HG02885 (cell line): ENCODE measurements at regions not wholly inside any gene's neighbourhood (a gene's known extent, or its start where the extent isn't known, plus 50 kb on each side); places are given as distances from the start of the nearest gene placed in this dataset.
"Not testable (repeated sequence)": the region's sequence is repeated elsewhere in the genome, so short reads cannot be mapped to it uniquely, and the experiment has no call there.

Experiments used
- ATAC-seq: cut with Tn5 transposase; IDR thresholded peaks from one replicate; pipeline ENCODE4 v1.9.1; 2021; ENCODE audit warnings: mild to moderate bottlenecking; ENCODE audit not compliant: unreplicated experiment, poor library complexity

GRCh38 chrX:6990552-6991193 is 156.8 kb upstream of the STS start:
- no peak for ATAC-seq

DNA sequence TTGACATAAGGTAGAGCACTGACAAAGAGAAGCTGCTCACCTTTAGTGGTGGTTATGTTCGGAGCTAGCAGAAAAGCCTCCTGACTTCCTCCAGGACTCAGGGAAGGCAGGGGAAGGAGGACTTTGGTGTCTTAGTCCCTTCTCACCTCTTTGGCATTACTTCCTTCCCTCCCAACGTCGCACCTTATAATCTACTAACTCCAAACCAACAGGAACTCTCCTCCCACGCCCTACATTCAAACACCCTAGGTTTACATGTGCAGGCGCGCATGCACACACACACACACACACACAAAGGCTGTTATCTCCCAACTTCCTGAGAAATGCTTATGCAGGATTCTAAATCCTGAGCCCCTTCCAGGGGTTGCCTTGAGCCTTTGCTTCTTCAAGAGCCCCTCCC is 157.7 kb upstream of the STS start:
- no peak for ATAC-seq

- not testable (repeated sequence) for ATAC-seq
Observed at GRCh38 chrX:6988694-6989093, 158.8 kb upstream of the STS start.

DNA sequence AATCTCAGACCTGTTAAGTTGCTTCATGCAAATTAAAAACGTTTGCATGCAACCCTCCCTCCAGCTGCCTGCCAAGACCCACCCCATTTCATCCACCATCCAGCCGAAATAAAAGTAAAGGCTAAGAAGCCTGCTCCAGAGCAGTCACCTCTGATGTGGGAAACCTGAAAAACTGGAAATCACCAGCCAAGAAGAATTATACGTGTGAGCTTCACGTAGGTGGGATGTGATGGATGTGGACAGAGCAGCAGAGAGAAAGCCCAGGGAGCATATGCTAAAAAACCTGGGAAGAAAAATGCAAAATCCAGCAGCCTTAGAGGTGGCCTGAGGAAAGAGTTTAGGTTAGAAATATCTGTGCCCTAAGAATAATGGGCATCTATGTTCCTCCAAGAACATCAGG is 160.6 kb upstream of the STS start:
- no peak for ATAC-seq

GRCh38 chrX:6985537-6985936 is 162.0 kb upstream of the STS start:
- no peak for ATAC-seq

DNA sequence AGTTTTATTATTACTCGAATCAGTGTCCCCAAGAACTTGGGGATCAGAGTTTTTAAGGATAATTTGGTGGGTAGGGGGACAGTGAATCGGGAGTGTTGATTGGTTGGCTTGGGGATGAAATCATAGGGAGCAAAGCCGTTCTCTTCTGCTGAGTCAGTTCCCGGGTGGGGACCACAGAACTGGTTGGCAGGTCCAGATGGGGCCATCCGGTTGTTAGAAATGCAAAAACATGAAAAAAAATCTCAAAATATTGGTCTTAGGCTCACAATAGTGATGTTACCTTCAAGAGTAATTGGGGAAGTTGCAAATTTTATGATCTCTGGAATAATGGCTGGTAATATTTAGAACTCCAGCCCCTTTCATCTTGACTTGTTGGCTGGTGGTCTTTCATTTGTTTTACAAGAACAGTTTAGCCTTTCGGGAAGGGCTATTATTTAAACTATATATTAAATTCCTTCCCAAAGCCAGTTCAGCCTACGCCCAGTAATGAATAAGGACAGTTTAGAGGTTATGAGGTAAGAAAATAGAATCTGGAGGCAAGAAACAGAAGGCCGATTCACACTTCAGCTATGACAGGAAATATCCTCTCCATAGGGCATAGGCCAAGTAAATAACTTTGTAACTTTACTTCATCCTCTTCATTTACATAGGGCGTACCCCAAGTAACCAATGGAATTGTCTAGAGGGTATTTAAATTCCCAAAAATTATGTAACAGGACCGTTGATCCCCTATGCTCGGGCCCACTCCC is 164.1 kb upstream of the STS start:
- no peak for ATAC-seq

DNA sequence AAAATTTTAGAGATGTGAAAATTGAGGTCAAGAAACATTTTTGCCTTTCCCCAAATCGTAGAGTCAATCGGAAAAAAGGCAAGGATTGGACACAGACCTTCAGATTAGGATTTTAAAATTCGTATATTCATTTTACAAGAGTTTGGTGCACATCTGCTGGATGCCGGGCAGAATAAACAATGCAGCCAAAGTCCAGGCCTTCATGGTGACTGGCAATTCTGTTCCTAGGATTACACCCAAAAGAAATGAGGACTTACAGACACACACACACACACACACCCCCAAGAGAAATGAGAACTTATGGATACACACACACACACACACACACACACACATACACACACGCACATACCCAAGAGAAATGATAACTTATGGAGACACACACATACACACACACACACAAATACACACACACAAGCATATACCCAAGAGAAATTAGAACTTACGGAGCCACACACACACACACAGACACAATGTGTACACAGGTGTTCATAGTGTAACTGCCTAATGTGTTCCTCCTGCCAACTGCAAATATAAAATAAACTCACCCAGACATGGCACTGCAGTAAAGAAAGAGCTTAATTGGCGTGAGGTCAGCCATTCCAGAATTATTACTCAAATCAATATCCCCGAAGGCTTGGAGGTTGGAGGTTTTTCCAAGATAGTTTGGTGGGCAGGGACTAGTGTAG is 165.7 kb upstream of the STS start:
- ATAC-seq = no peak

DNA sequence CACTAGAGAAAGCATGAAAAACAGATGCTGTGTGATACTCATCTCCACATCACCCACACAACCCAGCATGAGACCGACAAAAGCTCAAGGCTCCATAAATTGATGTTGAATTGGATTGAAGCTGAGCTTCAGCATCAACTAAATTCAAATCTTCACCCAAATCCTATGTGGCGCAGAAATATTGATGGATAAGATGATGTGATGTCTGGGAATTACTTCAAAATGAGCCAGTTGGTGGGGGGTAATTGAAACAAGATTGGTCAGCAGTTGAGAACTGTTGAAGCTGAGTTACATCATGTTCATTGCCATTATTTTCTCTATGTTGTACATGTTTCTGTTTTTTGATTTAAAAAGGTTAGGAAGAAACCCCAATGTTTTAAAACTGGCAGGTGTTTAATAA is 166.5 kb upstream of the STS start:
- no peak for ATAC-seq

DNA sequence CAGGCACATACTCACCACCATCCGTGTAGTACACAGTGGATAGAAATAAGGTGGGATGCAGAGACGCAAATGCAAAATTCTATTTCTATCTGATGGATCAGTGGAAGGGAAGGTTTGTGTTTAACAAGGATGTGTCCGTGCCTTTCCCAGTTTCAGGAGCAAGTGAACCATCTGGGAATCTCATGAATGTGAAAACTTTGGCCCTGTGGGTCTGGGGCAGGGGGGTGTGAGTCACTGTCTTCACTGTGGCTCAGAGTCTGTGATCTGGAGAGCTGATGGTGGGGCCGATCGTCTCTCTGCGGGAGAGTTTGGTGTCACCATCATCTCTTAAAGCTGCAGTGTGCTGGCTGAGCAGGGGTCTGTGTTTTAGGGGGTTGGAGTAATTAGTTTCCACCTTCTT is 179.3 kb upstream of the STS start:
- no peak for ATAC-seq

DNA sequence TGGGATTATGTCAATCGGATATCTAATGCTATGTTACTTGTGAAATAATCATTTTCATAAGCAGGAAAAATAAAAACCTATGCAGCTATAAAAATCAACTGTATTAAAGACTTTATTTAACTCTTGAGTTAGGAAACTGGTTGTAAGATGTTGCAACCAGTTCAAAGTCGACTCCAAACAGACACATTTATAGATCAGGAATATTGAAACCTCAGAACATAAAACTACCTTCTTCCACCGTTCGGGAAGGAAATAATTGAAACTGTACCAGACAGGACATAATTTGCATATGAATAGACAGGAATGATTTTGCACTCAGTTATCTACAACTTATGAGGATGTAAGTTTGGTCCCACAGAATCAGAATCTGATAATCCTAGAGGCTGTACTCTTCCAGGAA is 181.8 kb upstream of the STS start:
- ATAC-seq = no peak

- ATAC-seq = no peak
Observed at GRCh38 chrX:6962006-6962355, 185.5 kb upstream of the STS start.

DNA sequence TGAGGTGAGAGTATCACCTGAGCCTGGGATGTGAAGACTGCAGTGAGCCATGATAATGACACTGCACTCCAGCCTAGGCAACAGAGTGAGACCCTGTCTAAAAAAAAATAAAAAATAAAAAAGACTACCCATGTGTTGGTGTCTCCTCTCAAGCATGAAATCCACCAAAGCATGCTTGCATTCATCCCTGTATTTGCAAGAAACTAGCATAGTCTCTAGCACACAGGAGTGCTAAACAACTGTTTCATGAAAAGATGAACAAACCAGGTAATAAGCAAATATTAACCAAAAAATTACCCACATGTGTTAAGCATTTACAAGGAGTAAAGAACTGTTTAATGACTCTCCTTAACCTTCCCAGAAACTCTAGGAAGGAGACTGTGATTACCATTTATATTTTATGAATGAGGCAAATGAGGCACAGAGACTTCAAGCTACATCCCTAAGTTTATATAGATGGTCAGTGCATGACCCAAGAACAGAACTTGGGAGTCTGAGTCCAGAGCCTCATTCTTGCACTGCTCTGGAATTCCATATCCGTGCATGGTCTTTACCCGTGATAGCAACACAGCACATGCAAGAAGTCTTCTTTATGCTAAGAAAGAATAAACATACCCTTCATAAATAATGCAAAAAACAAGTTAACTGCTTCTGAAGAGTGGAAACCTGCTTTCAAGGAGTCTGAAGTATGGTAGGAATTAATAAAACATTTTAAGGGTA is 186.1 kb upstream of the STS start:
- no peak for ATAC-seq

- ATAC-seq = no peak
Observed at GRCh38 chrX:6959006-6959405, 188.5 kb upstream of the STS start.

DNA sequence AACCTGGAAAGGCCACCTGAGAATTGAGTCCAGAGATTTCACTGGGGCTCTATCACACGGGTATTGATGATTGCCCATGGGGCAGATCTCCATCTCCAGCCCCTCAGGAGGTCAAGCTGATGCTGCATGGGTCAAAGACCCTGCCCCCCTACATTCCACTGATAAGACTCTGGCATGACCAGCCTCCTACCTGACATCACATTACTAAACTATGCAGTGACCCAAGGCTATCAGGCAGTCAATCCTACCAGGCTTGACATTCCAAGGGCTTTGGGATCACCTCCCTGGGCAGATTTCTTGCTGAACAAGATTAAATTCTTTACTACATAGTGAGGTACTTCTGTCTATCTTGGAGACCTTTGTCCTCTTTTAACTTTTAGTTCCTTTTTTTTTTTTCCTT is 192.7 kb upstream of the STS start:
- no peak for ATAC-seq

DNA sequence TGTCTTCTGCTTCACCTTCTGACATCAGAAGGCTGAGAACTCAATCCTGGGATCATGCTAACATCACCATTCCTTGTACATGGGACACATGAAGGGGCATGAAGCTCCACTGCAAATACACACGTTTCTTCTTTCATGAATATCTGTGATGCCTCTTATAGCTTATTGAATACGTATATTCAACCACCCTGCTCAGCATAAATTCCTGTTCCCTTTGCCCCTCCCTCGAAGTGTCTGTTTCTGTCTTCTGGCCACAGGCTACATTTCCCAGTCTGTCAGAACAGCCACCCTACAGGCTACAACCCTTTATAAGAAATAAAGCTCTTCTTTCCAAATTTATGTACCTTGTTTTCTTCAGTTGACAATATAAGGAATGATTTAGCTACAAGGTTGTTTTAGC is 201.3 kb upstream of the STS start:
- ATAC-seq = no peak

GRCh38 chrX:6941041-6941440 is 206.5 kb upstream of the STS start:
- ATAC-seq = no peak

DNA sequence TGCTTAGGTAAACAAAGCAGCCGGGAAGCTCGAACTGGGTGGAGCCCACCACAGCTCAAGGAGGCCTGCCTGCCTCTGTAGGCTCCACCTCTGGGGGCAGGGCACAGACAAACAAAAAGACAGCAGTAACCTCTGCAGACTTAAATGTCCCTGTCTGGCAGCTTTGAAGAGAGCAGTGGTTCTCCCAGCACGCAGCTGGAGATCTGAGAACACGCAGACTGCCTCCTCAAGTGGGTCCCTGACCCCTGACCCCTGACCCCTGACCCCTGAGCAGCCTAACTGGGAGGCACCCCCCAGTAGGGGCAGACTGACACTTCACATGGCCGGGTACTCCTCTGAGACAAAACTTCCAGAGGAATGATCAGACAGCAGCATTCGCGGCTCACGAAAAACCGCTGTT is 214.6 kb upstream of the STS start:
- not testable (repeated sequence) for ATAC-seq

DNA sequence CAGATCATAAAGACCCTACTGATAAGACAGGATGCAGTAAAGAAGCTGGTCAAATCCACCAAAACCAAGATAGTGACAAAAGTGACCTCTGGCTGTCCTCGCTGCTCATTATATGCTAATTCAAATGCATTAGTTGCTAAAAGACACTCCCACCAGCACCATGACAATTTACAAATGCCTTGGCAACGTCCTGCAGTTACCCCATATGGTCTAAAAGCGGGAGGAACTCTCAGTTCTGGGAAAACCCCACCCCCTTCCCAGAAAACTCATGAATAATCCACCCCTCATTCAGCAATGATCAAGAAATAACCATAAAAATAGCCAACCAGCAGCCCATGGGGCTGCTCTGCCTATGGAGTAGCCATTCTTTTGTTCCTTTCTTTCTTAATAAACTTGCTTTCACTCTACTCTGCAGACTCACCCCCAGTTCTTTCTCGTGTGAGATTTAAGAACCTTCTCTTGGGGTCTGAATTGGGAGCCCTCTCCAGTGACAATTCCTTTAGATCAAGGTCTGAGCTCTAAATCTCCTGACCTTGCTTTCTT is 217.1 kb upstream of the STS start:
- no peak for ATAC-seq

DNA sequence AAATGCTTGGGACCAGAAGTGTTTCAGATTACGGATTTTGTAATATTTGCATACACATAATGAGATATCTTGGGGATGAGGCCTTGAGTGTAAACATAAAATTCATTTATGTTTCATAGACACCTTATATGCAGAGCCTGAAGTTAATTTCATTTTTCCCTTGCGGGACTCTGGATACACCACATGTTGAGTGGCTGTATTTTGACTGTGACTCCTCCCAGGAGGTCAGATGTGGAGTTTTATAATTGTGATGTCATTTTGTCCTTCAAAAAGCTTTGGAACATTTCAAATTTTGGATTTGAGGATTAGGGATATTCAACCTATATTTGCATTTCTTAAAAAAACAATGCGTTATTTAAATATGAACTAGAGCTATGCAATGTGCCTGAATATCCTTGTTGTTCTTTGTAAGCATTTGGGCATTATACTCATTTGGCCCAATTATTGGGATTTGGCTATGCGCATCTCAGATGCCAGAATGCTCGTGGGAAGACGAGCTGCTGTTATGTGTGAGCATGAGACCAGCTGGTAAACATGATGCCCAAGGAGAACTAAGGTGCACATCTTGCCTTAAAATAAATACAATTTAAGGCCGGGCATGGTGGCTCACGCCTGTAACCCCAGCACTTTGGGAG is 223.0 kb upstream of the STS start:
- ATAC-seq = no peak

DNA sequence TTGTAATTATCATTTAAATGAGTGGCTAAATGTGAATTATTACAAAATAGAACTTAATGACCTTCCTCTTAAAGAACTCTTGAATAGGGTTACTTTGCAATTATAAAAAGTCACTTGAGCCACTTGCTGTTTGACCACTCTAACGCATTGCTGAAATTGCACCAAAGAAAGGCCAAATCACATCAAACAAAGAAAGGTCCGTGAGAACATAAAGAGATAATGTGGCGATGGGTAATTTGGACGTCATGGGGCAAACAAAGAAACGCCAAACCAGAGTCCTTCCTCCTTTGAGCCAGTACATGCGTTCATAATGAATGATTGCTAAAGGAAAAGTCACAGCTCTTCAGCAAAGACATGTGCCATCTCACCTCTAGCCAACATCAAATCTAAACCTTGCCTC is 229.8 kb upstream of the STS start:
- ATAC-seq = no peak
